Neural cell (in vitro differentiated cells): ENCODE measurements at regions not wholly inside any gene's neighbourhood (a gene's known extent, or its start where the extent isn't known, plus 50 kb on each side); places are given as distances from the start of the nearest gene placed in this dataset.

Experiments
- EZH2 ChIP-seq: fragments of 200-600, 300-800 bp; shearing (Covaris generic), sonication (generic); IDR thresholded peaks from 2 replicates; pipeline ENCODE4 v1.6.1; 2014; ENCODE audit warnings: antibody characterized with exemption, low read length, borderline replicate concordance, mild to moderate bottlenecking; ENCODE audit not compliant: insufficient read depth, poor library complexity, severe bottlenecking
- POLR2AphosphoS5 ChIP-seq: IDR thresholded peaks from 2 replicates; pipeline ENCODE4 v1.6.1; 2012
- TF ChIP-seq, protein P1 (sequence below): fragments of 450-650 bp; IDR thresholded peaks from 2 replicates; pipeline ENCODE4 v1.5.1; 2014; ENCODE audit warnings: antibody characterized with exemption, mild to moderate bottlenecking, moderate library complexity; ENCODE audit not compliant: poor library complexity, severe bottlenecking
- TF ChIP-seq, protein P2 (sequence below): IDR thresholded peaks from 2 replicates; pipeline ENCODE4 v1.6.1; 2012; ENCODE audit warnings: borderline replicate concordance

DNA sequence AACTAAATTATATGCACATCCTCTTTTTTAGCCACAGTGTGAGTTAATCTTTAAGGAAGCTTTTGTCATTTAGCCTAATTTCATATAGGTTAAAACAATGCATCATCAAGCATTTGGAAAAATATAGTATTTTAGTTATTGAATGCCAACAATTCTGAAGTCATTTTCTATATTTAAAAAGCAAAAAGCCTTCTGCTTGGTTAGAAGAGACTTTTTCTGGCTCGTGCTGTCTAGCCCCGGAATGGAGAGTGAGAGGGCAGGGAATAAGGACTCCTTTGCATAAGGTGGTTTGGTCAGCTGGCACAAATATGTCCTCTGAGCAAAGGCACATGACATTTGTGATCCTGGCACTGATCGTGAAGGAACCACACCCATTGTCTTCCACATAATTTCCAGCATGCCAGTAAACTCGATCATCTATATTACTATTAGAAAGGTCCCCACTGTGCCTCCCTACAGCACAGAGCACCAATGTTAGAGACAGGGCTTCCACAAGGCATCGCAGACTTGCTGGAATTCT, 393.7 kb upstream of the INTU start:
- TF ChIP-seq, protein P1, sequence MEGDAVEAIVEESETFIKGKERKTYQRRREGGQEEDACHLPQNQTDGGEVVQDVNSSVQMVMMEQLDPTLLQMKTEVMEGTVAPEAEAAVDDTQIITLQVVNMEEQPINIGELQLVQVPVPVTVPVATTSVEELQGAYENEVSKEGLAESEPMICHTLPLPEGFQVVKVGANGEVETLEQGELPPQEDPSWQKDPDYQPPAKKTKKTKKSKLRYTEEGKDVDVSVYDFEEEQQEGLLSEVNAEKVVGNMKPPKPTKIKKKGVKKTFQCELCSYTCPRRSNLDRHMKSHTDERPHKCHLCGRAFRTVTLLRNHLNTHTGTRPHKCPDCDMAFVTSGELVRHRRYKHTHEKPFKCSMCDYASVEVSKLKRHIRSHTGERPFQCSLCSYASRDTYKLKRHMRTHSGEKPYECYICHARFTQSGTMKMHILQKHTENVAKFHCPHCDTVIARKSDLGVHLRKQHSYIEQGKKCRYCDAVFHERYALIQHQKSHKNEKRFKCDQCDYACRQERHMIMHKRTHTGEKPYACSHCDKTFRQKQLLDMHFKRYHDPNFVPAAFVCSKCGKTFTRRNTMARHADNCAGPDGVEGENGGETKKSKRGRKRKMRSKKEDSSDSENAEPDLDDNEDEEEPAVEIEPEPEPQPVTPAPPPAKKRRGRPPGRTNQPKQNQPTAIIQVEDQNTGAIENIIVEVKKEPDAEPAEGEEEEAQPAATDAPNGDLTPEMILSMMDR: no peak
- TF ChIP-seq, protein P2, sequence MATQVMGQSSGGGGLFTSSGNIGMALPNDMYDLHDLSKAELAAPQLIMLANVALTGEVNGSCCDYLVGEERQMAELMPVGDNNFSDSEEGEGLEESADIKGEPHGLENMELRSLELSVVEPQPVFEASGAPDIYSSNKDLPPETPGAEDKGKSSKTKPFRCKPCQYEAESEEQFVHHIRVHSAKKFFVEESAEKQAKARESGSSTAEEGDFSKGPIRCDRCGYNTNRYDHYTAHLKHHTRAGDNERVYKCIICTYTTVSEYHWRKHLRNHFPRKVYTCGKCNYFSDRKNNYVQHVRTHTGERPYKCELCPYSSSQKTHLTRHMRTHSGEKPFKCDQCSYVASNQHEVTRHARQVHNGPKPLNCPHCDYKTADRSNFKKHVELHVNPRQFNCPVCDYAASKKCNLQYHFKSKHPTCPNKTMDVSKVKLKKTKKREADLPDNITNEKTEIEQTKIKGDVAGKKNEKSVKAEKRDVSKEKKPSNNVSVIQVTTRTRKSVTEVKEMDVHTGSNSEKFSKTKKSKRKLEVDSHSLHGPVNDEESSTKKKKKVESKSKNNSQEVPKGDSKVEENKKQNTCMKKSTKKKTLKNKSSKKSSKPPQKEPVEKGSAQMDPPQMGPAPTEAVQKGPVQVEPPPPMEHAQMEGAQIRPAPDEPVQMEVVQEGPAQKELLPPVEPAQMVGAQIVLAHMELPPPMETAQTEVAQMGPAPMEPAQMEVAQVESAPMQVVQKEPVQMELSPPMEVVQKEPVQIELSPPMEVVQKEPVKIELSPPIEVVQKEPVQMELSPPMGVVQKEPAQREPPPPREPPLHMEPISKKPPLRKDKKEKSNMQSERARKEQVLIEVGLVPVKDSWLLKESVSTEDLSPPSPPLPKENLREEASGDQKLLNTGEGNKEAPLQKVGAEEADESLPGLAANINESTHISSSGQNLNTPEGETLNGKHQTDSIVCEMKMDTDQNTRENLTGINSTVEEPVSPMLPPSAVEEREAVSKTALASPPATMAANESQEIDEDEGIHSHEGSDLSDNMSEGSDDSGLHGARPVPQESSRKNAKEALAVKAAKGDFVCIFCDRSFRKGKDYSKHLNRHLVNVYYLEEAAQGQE: no peak
- no peak for TF ChIP-seq POLR2AphosphoS5
- TF ChIP-seq EZH2: no peak
